Spleen (tissue), 7 donors: ENCODE measurements at regions not wholly inside any gene's neighbourhood (a gene's known extent, or its start where the extent isn't known, plus 50 kb on each side); places are given as distances from the start of the nearest gene placed in this dataset.

Source experiments
- POLR2AphosphoS5 ChIP-seq, 3 donors: sonication (generic); formaldehyde crosslinking; IDR thresholded peaks; one replicate each; pipeline ENCODE4 v1.5.1; 2017; ENCODE audit warnings: antibody characterized with exemption in 3 of 3
- TF ChIP-seq, protein P1 (sequence below), 11 experiments: fragments of 200-600 bp in 7 of 11; fragments of 450-650 bp in 4 of 11; sonication (generic) in 4 of 11; IDR thresholded peaks in 8 of 11; conservative IDR thresholded peaks in 3 of 11; 1 replicate in 7 of 11; 2 replicates in 4 of 11; pipeline versions ENCODE4 v1.4.0 to v1.8.0; 2016 to 2021; ENCODE audit warnings: antibody characterized with exemption in 11 of 11, inconsistent platforms in 4 of 11, mild to moderate bottlenecking in 1 of 11
- donor health status: DM: no; HTN: no; CAD: no; lungs with moderate emphysema.
- donor health status: DM: no; HTN: no; CAD: no.
- donor health status: DM: no; HTN: no; CAD: no.

DNA sequence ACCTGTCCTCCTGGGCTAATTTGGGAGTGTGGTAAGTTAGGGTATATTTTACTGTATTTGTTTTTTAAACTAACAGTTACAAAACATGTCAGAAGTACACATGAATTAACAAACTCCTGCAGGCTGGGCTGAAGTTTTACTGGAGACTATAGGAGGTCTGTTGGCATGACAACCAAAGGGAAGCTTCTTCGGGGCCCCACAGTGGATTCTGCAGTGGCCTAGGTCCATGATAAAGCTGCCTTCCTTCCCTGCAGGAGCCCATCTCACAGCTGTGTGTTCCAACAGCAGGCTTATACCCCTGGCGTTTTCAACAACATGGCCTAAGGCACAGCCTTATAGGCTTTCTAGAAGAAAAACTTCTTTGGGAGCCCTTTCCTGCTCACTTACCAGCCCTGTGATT is 128.0 kb upstream of the SETBP1 start:
- TF ChIP-seq, protein P1, sequence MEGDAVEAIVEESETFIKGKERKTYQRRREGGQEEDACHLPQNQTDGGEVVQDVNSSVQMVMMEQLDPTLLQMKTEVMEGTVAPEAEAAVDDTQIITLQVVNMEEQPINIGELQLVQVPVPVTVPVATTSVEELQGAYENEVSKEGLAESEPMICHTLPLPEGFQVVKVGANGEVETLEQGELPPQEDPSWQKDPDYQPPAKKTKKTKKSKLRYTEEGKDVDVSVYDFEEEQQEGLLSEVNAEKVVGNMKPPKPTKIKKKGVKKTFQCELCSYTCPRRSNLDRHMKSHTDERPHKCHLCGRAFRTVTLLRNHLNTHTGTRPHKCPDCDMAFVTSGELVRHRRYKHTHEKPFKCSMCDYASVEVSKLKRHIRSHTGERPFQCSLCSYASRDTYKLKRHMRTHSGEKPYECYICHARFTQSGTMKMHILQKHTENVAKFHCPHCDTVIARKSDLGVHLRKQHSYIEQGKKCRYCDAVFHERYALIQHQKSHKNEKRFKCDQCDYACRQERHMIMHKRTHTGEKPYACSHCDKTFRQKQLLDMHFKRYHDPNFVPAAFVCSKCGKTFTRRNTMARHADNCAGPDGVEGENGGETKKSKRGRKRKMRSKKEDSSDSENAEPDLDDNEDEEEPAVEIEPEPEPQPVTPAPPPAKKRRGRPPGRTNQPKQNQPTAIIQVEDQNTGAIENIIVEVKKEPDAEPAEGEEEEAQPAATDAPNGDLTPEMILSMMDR (IDR thresholded peaks at IDR 0.05 in 8 of 11, conservative IDR thresholded peaks at IDR 0.05 in 3 of 11): no peak
- no peak for TF ChIP-seq POLR2AphosphoS5 (IDR thresholded peaks at IDR 0.05)
